ENCODE measurements at regions not wholly inside any gene's neighbourhood (a gene's known extent, or its start where the extent isn't known, plus 50 kb on each side); places are given as distances from the start of the nearest gene placed in this dataset.

GRCh38 chr5:8814105-8814504, 731.8 kb downstream of the SEMA5A start:
- no peak overlapping the region for H3K4me3 ChIP-seq (ENCODE audit: control insufficient read depth, low read depth, low read length)
- DNase-seq (ENCODE audit: low read depth), result no peak
- no peak for TF ChIP-seq CTCF (conservative IDR thresholded peaks at IDR 0.05; ENCODE audit: control insufficient read depth, insufficient read depth, low read depth, low read length)

- no peak for TF ChIP-seq CTCF (conservative IDR thresholded peaks at IDR 0.05; ENCODE audit: control insufficient read depth, insufficient read depth, low read depth, low read length)
- H3K4me3 ChIP-seq (ENCODE audit: control insufficient read depth, low read depth, low read length), result no peak overlapping the region
Observed at GRCh38 chr5:8824371-8824770, 721.5 kb downstream of the SEMA5A start.

DNA sequence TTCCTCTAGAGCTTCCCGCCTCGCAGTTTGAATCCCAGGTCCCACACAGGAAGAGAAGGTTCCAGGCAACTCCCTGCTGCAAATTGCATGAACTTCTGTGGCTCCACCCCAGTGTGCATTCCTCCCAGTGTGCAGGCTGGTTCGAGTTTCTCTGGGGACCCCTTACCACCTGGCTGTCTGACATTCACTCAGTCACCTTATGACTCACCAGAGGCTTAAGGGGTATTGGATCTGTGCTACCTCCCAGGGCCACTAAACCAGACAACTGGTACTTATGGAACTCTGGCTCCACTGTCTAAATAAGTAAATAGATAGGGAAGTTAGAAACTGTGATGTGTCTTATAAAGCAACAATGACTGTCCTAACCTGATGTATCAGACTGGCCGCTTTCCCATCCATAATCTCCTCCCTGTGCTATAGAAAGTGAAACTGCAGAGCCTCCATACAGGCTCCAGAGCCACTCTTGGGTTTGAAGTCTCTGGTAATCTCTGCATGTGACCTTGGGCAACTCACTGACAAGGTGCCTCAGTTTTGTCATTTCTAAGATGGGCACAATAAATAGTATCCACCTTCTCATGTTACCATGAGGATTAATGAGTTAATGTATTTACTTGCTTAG, 720.6 kb downstream of the SEMA5A start:
- no peak overlapping the region for H3K4me3 ChIP-seq (ENCODE audit: control insufficient read depth, low read depth, low read length)
- TF ChIP-seq CTCF (conservative IDR thresholded peaks at IDR 0.05; ENCODE audit: control insufficient read depth, insufficient read depth, low read depth, low read length), result no peak
- peak; percentile 45 for DNase-seq (ENCODE audit: low read depth)

More at GRCh38 chr5:8824371-8824770, 721.5 kb downstream of the SEMA5A start:
- no peak for DNase-seq (ENCODE audit: low read depth)

GRCh38 chr5:8826508-8826907, 719.4 kb downstream of the SEMA5A start:
- no peak for DNase-seq (ENCODE audit: low read depth)
- no peak for TF ChIP-seq CTCF (conservative IDR thresholded peaks at IDR 0.05; ENCODE audit: control insufficient read depth, insufficient read depth, low read depth, low read length)
- H3K4me3 ChIP-seq (ENCODE audit: control insufficient read depth, low read depth, low read length), result no peak overlapping the region

GRCh38 chr5:8827696-8828095, 718.2 kb downstream of the SEMA5A start:
- peak; percentile 72 for DNase-seq (ENCODE audit: low read depth)
- no peak for TF ChIP-seq CTCF (conservative IDR thresholded peaks at IDR 0.05; ENCODE audit: control insufficient read depth, insufficient read depth, low read depth, low read length)
- H3K4me3 ChIP-seq (ENCODE audit: control insufficient read depth, low read depth, low read length), result no peak overlapping the region

GRCh38 chr5:8828596-8829322, 717.1 kb downstream of the SEMA5A start:
- no peak for TF ChIP-seq CTCF (conservative IDR thresholded peaks at IDR 0.05; ENCODE audit: control insufficient read depth, insufficient read depth, low read depth, low read length)
- no peak overlapping the region for H3K4me3 ChIP-seq (ENCODE audit: control insufficient read depth, low read depth, low read length)
- peak; percentile 52 for DNase-seq (ENCODE audit: low read depth)

Data from fibroblast of mammary gland (primary cell).